ACC112 (cell line): ENCODE measurements at regions not wholly inside any gene's neighbourhood (a gene's known extent, or its start where the extent isn't known, plus 50 kb on each side); places are given as distances from the start of the nearest gene placed in this dataset.
A peak's percentile ranks its signal among the peaks of the same experiment; 100 is the strongest.

Experiments used
- H2AFZ ChIP-seq: fragments of 200-600 bp; sonication (generic); one replicate; pipeline ENCODE4 v1.6.0; 2017; ENCODE audit warnings: antibody characterized with exemption, low read length; ENCODE audit not compliant: unreplicated experiment
- H3K27ac ChIP-seq: fragments of 200-600 bp; sonication (generic); 2 replicates; pipeline ENCODE4 v1.5.1; 2014; ENCODE audit warnings: low read depth, mild to moderate bottlenecking, antibody characterized with exemption, low read length, moderate library complexity
- H3K27me3 ChIP-seq: fragments of 200-600 bp; sonication (generic); 2 replicates; pipeline ENCODE4 v1.6.1; 2014; ENCODE audit warnings: mild to moderate bottlenecking, antibody characterized with exemption, low read length, moderate library complexity, mixed read lengths; ENCODE audit not compliant: insufficient read depth
- H3K36me3 ChIP-seq: fragments of 200-600 bp; sonication (generic); 2 replicates; pipeline ENCODE4 v1.6.1; 2016; ENCODE audit warnings: mild to moderate bottlenecking, antibody characterized with exemption, low read length, moderate library complexity, mixed read lengths; ENCODE audit not compliant: insufficient read depth
- H3K4me1 ChIP-seq: fragments of 200-600 bp; sonication (generic); one replicate; pipeline ENCODE4 v1.6.1; 2016; ENCODE audit warnings: low read length, mixed read lengths; ENCODE audit not compliant: insufficient read depth, unreplicated experiment, control insufficient read depth
- H3K4me3 ChIP-seq: fragments of 200-600 bp; sonication (generic); 2 replicates; pipeline ENCODE4 v1.5.1; 2014; ENCODE audit warnings: mild to moderate bottlenecking, low read depth, low read length
- H3K79me2 ChIP-seq: fragments of 200-600 bp; sonication (generic); one replicate; pipeline ENCODE4 v1.6.0; 2016; ENCODE audit warnings: low read length; ENCODE audit not compliant: control insufficient read depth, unreplicated experiment, insufficient read depth

DNA sequence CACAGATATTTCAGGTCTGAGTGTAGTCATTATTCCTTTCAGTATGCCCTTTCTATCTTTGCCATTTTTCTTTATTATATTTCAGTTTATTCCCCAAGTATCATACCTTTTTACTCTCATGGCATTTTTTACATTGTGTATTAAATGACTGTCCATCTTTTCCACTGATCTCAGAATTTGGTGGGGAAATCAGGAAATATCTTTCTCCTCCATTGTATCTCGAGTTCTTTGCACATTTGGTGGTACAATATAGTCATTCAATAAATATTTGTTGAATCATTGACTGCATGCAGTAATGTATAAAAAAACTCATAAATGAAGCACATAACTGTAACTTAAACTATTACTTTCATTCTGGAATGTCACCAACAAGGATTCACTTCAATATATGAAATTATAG lies 354.7 kb downstream of the HGF start:
- Histone ChIP-seq H3K27me3 (no peaks in the 10 kb centered on the region), H3K4me1 (peaks cover 17% of the 10 kb centered on the region), H3K79me2 (no peaks in the 10 kb centered on the region), H3K36me3 (no peaks in the 10 kb centered on the region), H3K27ac (peak overlapping the region; percentile 27; the same call in 1 of the 2 replicates), H3K4me3 (no peak overlapping the region), H2AFZ (peak overlapping the region; percentile 79)

GRCh38 chr7:81414411-81414810 lies 355.4 kb downstream of the HGF start:
- Histone ChIP-seq H3K36me3 (no peaks in the 10 kb centered on the region), H3K27ac (no peak overlapping the region), H3K79me2 (no peaks in the 10 kb centered on the region), H2AFZ (no peak overlapping the region), H3K27me3 (no peaks in the 10 kb centered on the region), H3K4me3 (no peak overlapping the region), H3K4me1 (peaks cover 17% of the 10 kb centered on the region)

DNA sequence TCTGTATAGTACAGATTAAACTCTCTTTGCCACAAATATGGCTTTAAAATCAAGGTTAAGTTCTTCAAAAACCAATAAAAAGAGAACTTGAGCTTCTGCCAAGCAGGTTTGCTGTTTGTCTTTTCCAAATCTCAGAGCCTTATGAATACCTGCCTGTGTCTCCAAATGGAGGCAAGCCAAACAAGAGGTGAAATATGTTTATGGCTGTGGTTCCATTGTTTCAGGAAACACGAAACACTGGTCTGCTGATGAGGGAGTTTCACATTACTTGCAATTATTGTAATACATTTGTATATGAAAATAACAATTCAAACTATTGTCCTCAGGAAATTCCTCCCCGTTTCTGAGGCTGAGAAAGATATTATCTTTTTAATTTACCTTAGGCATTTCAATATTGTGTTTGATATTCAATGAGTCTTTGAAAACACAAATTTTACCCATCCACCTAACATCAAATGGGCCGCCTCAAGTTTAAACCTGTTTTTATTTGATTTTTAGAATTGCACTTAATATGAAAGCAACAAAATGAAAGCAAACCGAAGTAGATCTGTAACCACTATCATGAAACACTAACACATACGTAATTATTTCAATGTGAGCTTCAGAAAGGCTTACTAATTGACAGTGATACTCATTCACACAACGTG lies 359.3 kb downstream of the HGF start:
- H3K4me3 ChIP-seq: no peak overlapping the region

GRCh38 chr7:81408728-81409127 lies 361.1 kb downstream of the HGF start:
- H3K27me3 ChIP-seq: no peaks in the 10 kb centered on the region

More for the DNA sequence above, 359.3 kb downstream of the HGF start:
- Histone ChIP-seq H3K79me2 (no peaks in the 10 kb centered on the region), H3K27ac (no peak overlapping the region), H3K4me1 (peaks cover 14% of the 10 kb centered on the region), H2AFZ (peak overlapping the region; percentile 42), H3K27me3 (no peaks in the 10 kb centered on the region), H3K36me3 (no peaks in the 10 kb centered on the region)

GRCh38 chr7:81407094-81407493 lies 362.8 kb downstream of the HGF start:
- Histone ChIP-seq H2AFZ (no peak overlapping the region), H3K36me3 (no peaks in the 10 kb centered on the region), H3K4me1 (peaks cover 4% of the 10 kb centered on the region), H3K27me3 (no peaks in the 10 kb centered on the region), H3K4me3 (no peak overlapping the region), H3K79me2 (no peaks in the 10 kb centered on the region), H3K27ac (no peak overlapping the region)

More at GRCh38 chr7:81408728-81409127, 361.1 kb downstream of the HGF start:
- Histone ChIP-seq H2AFZ (no peak overlapping the region), H3K4me1 (peaks cover 4% of the 10 kb centered on the region), H3K79me2 (no peaks in the 10 kb centered on the region), H3K4me3 (no peak overlapping the region), H3K36me3 (no peaks in the 10 kb centered on the region), H3K27ac (no peak overlapping the region)

DNA sequence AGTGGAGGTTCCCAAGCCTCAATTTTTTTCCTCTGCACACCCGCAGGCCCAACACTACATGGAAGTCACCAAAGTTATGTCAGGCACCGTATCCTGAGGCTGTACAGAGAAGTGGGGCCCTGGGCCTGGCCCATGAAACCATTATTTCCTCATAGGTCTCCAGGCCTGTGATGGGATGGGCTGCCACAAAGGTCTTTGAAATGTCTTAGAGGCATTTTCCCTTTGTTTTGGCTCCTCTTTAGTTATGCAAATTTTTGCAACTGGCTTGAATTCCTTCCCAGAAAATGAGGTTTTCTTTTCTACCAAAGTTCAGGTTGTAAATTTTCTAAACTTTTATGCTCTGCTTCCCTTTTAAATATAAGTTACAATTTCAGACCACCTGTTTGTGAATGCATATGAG lies 365.2 kb downstream of the HGF start:
- Histone ChIP-seq H3K79me2 (no peaks in the 10 kb centered on the region), H3K4me3 (no peak overlapping the region), H2AFZ (no peak overlapping the region), H3K36me3 (no peaks in the 10 kb centered on the region), H3K27ac (no peak overlapping the region), H3K4me1 (no peaks in the 10 kb centered on the region), H3K27me3 (no peaks in the 10 kb centered on the region)

DNA sequence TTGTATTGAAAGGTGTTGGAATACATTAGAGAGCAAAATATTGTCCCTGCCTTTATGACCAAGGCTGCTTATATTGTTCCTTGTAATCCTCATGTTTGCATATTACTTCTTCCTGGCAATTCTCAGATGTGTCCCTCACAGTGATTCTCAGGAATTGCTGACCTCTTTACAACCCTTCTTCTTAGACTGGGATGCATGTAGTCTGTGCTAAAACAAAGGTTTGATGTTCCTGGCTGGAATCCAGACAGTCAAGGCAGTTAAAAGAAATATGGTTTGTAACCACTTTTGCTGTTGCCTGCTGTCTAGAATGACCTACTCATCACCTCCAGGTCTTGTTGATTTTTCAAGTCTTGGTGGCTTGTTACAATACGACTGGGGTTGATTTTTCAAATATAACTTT lies 367.6 kb downstream of the HGF start:
- no peak overlapping the region for H3K27ac ChIP-seq
- no peaks in the 10 kb centered on the region for H3K36me3 ChIP-seq
- no peak overlapping the region for H2AFZ ChIP-seq
- H3K79me2 ChIP-seq: no peaks in the 10 kb centered on the region
- H3K4me1 ChIP-seq: no peaks in the 10 kb centered on the region
- no peaks in the 10 kb centered on the region for H3K27me3 ChIP-seq
- no peak overlapping the region for H3K4me3 ChIP-seq

- no peaks in the 10 kb centered on the region for H3K4me1 ChIP-seq
- H3K4me3 ChIP-seq: no peak overlapping the region
- H3K79me2 ChIP-seq: no peaks in the 10 kb centered on the region
- H2AFZ ChIP-seq: no peak overlapping the region
- no peaks in the 10 kb centered on the region for H3K27me3 ChIP-seq
- H3K36me3 ChIP-seq: no peaks in the 10 kb centered on the region
- no peak overlapping the region for H3K27ac ChIP-seq
Observed at GRCh38 chr7:81399471-81399870, 370.4 kb downstream of the HGF start.

GRCh38 chr7:81394029-81394428 lies 375.8 kb downstream of the HGF start:
- Histone ChIP-seq H3K4me1 (peaks cover 3% of the 10 kb centered on the region), H3K27me3 (no peaks in the 10 kb centered on the region), H3K4me3 (no peak overlapping the region), H3K36me3 (no peaks in the 10 kb centered on the region), H3K27ac (no peak overlapping the region), H3K79me2 (no peaks in the 10 kb centered on the region), H2AFZ (no peak overlapping the region)

GRCh38 chr7:81393018-81393417 lies 376.8 kb downstream of the HGF start:
- Histone ChIP-seq H3K4me3 (no peak overlapping the region), H3K27me3 (no peaks in the 10 kb centered on the region), H3K36me3 (no peaks in the 10 kb centered on the region), H3K79me2 (no peaks in the 10 kb centered on the region), H2AFZ (peak overlapping the region; percentile 70), H3K4me1 (peaks cover 3% of the 10 kb centered on the region), H3K27ac (no peak overlapping the region)

DNA sequence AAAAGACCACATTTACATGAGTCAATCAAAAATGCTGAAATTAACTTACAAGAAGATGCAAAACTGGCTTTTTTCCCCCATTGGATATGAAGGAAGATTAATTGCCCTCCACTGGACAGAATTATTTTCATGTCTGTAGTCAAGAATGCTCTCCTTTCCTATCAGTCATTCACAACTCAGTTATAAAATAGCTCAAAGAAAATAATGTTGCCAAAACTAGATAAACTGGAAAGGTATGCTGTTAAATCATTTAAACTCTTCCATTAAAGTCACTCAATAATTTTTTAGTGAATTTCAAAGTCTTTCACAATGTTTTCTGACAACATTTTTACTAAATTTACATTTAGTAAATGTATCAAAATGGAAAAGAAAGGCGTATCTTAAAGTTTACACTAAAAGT lies 384.5 kb downstream of the HGF start:
- Histone ChIP-seq H3K4me3 (no peak overlapping the region), H3K27ac (no peak overlapping the region), H2AFZ (no peak overlapping the region), H3K27me3 (no peaks in the 10 kb centered on the region), H3K4me1 (no peaks in the 10 kb centered on the region), H3K36me3 (no peaks in the 10 kb centered on the region), H3K79me2 (no peaks in the 10 kb centered on the region)
